ENCODE measurements at regions not wholly inside any gene's neighbourhood (a gene's known extent, or its start where the extent isn't known, plus 50 kb on each side); places are given as distances from the start of the nearest gene placed in this dataset. TPM values are rescaled to one million over a fixed set of nuclear protein-coding genes. Genes with fewer than 3 reads are reported as not detected.

GRCh38 chr7:94849636-94850208, 57.7 kb upstream of the PPP1R9A start:
- Histone ChIP-seq H3K9me3 (ENCODE audit: control insufficient read depth, insufficient read depth, low read length) (peaks cover 5% of the 10 kb centered on the region; the same call in 1 of the 2 replicates), H3K27me3 (ENCODE audit: control insufficient read depth, insufficient read depth, low read length) (no peaks in the 10 kb centered on the region), H3K27ac (ENCODE audit: low read depth, low read length) (no peak overlapping the region), H3K4me3 (ENCODE audit: low read depth, low read length) (no peak overlapping the region)
- no peak for DNase-seq (ENCODE audit: low read depth, low spot score)
- TF ChIP-seq, protein P1, sequence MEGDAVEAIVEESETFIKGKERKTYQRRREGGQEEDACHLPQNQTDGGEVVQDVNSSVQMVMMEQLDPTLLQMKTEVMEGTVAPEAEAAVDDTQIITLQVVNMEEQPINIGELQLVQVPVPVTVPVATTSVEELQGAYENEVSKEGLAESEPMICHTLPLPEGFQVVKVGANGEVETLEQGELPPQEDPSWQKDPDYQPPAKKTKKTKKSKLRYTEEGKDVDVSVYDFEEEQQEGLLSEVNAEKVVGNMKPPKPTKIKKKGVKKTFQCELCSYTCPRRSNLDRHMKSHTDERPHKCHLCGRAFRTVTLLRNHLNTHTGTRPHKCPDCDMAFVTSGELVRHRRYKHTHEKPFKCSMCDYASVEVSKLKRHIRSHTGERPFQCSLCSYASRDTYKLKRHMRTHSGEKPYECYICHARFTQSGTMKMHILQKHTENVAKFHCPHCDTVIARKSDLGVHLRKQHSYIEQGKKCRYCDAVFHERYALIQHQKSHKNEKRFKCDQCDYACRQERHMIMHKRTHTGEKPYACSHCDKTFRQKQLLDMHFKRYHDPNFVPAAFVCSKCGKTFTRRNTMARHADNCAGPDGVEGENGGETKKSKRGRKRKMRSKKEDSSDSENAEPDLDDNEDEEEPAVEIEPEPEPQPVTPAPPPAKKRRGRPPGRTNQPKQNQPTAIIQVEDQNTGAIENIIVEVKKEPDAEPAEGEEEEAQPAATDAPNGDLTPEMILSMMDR (IDR thresholded peaks at IDR 0.05; ENCODE audit: low read depth, low read length): no peak
- ChIA-PET CTCF (no interaction called here), POLR2A (no interaction called here)

DNA sequence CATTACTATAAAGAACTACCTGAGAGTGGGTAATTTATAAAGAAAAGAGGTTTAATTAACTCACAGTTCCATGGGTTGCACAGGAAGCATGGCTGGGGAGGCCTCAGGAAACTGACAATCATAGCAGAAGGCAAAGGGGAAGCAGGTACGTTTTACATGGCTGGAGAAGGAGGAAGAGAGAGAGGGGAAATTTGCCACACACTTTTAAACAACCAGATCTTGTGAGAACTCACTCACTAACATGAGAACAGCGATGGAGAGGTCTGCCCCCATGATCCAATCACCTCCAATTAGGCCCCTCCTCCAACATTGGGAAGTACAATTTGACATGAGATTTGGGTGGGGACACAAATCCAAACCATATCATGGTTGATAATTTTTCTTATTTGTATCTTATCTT, 51.8 kb upstream of the PPP1R9A start:
- CTCF ChIA-PET: no interaction called here
- no peak for DNase-seq (ENCODE audit: low read depth, low spot score)
- POLR2A ChIA-PET: no interaction called here

DNA sequence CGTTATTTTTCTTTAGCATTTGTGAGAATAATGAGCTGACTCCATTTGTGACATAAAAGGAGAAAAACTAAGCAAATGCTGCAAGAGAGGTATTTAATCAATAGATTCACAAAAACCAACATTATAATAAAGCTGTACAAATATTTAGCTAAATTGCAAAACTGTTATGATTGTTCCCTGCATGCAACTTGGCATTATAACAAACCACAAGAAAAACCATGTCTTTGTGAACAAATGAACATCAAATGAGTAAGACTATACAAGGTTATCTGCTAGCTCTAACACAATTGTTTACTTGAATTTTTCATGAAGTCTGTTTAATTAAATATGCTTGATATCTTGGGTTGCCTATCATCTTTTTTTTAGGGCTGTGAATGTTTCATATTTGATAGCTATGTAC, 50.8 kb upstream of the PPP1R9A start:
- no peaks in the 10 kb centered on the region for H3K9me3 ChIP-seq (ENCODE audit: control insufficient read depth, insufficient read depth, low read length)
- TF ChIP-seq, protein P1 (IDR thresholded peaks at IDR 0.05; ENCODE audit: low read depth, low read length): no peak
- no peak for DNase-seq (ENCODE audit: low read depth, low spot score)
- CTCF ChIA-PET: no interaction called here
- H3K27ac ChIP-seq (ENCODE audit: low read depth, low read length): no peak overlapping the region
- H3K27me3 ChIP-seq (ENCODE audit: control insufficient read depth, insufficient read depth, low read length): no peaks in the 10 kb centered on the region
- POLR2A ChIA-PET: no interaction called here
- no peak overlapping the region for H3K4me3 ChIP-seq (ENCODE audit: low read depth, low read length)

More for the DNA sequence above, 51.8 kb upstream of the PPP1R9A start:
- Histone ChIP-seq H3K4me3 (ENCODE audit: low read depth, low read length) (no peak overlapping the region), H3K9me3 (ENCODE audit: control insufficient read depth, insufficient read depth, low read length) (no peaks in the 10 kb centered on the region), H3K27me3 (ENCODE audit: control insufficient read depth, insufficient read depth, low read length) (no peaks in the 10 kb centered on the region), H3K27ac (ENCODE audit: low read depth, low read length) (no peak overlapping the region)
- TF ChIP-seq, protein P1 (IDR thresholded peaks at IDR 0.05; ENCODE audit: low read depth, low read length): no peak

Small RNA genes lying in the stretch of these regions (small RNA-seq; reads per million reads assigned to genes)
- gene RN7SKP129 (ENCODE audit: insufficient read length, low read depth) (not detected), gene RNU6-956P (ENCODE audit: insufficient read length, low read depth) (not detected)

Data from AG04450 (cell line).